ENCODE measurements at regions not wholly inside any gene's neighbourhood (a gene's known extent, or its start where the extent isn't known, plus 50 kb on each side); places are given as distances from the start of the nearest gene placed in this dataset.
A peak's percentile ranks its signal among the peaks of the same experiment; 100 is the strongest.
"Not testable (repeated sequence)": the region's sequence is repeated elsewhere in the genome, so short reads cannot be mapped to it uniquely, and the experiment has no call there.

DNA sequence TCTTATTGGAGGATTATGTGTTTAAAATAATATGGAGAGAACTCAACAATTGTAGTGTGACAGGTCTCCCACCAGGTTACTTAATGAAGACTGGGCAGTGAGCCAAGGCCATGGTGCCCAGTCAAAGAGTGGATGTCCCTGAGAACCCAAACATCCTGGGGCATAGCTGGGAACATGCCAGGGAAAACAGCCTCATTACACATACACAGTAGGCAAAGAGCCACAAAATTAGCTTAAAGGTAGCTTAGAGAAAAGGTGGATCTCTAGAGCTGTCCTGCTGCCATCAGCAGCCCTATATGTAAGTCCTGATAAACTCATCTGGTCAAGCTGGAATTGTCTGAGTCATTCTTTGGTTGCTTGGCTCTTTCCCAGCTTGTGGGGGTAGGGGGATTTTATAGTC, 287.8 kb downstream of the PHF14 start:
- DNase-seq (ENCODE audit: extremely low spot score), result peak; percentile 7
- POLR2A ChIA-PET, result no interaction called here
- TF ChIP-seq HDGF (IDR thresholded peaks at IDR 0.05; ENCODE audit: borderline replicate concordance), result no peak
- CTCF ChIA-PET, result no interaction called here

DNA sequence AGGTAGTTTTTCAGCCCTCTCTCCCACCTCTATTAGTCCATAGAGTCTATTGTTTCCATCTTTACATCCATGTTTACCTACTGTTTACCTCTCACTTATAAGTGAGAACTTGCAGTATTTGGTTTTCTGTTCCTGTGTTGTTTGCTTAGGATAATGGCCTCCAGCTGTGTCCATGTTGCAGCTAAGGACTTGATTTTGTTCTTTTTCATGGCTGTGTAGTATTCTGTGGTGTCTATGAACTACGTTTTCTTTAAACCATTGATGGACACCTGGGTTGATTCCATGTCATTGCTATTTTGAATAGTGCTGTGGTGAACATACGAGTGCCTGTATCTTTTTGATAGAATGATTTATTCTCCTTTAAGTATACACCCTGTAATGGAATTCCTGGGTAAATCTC, 292.4 kb downstream of the PHF14 start:
- POLR2A ChIA-PET, result no interaction called here
- TF ChIP-seq FOXK2 (IDR thresholded peaks at IDR 0.05), result no peak
- TF ChIP-seq, protein P1, sequence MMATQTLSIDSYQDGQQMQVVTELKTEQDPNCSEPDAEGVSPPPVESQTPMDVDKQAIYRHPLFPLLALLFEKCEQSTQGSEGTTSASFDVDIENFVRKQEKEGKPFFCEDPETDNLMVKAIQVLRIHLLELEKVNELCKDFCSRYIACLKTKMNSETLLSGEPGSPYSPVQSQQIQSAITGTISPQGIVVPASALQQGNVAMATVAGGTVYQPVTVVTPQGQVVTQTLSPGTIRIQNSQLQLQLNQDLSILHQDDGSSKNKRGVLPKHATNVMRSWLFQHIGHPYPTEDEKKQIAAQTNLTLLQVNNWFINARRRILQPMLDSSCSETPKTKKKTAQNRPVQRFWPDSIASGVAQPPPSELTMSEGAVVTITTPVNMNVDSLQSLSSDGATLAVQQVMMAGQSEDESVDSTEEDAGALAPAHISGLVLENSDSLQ (IDR thresholded peaks at IDR 0.05), result no peak
- CTCF ChIA-PET, result no interaction called here
- no peak for DNase-seq (ENCODE audit: extremely low spot score)

DNA sequence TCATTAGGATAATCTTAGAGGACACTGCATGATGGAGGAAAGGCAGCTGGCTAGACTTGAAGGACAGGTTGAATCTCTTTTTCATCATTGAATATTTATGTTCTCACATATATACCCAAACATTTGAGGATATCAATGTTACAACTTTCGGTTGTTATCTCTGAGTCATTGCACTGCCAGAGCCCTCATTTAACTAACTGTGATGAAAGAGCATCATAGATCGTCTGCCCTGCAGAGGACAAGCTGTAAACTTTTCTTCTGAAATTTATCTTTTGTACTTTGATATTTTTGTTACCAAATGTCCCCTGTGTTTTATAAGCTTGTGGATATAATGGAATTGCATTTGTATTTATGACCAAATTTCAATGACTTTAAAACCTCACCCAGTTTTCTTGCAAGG, 298.7 kb downstream of the PHF14 start:
- CTCF ChIA-PET, result no interaction called here
- POLR2A ChIA-PET, result no interaction called here
- TF ChIP-seq BHLHE40 (IDR thresholded peaks at IDR 0.05; ENCODE audit: borderline replicate concordance), result no peak
- no peak for DNase-seq (ENCODE audit: extremely low spot score)

DNA sequence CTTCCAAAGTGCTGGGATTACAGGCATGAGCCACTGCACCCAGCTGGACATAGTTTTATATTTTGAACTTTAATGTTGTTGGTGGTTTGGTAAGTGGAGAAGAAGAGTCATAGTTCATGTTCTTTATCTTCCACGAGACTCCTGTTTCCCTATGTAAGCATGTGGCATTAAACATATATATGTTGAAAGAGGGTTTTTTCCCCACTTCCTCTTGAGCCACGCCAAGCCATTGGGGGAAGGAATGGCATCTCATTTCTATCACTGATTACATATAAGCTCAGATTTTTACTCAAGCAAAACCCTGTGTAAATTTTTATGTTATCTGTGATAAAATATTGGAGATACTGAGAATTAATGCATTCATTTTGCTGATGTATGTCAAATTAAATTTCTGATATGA, 300.4 kb downstream of the PHF14 start:
- TF ChIP-seq, protein P1 (IDR thresholded peaks at IDR 0.05), result no peak
- TF ChIP-seq FOXA1 (IDR thresholded peaks at IDR 0.05) (no peak), ARNT (IDR thresholded peaks at IDR 0.05) (no peak), TARDBP (IDR thresholded peaks at IDR 0.05) (no peak), SUZ12 (IDR thresholded peaks at IDR 0.05) (no peak)
- no peak for DNase-seq (ENCODE audit: extremely low spot score)
- CTCF ChIA-PET, result no interaction called here
- POLR2A ChIA-PET, result no interaction called here

DNA sequence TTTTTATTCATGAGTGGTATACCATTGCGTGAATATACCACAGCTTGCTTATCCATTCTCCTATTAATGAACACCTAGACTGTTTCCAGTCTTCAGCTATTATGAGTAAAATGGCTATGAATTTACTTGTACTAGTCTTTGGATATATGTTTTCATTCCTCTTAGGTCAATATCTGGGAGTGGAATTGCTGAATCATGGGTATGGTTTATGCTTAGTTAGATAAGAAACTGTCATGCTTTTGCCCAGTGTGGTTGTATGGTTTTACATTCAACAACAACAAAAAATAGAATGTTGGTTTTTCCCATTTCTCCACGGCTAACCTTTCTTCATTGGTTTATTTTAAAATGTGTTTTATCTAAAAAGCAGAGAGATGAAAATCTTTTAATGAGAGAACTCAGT, 308.3 kb downstream of the PHF14 start:
- ChIA-PET CTCF (no interaction called here), POLR2A (no interaction called here)
- DNase-seq (ENCODE audit: extremely low spot score), result no peak
- no peak for TF ChIP-seq FOXM1 (IDR thresholded peaks at IDR 0.05; ENCODE audit: borderline replicate concordance)

DNA sequence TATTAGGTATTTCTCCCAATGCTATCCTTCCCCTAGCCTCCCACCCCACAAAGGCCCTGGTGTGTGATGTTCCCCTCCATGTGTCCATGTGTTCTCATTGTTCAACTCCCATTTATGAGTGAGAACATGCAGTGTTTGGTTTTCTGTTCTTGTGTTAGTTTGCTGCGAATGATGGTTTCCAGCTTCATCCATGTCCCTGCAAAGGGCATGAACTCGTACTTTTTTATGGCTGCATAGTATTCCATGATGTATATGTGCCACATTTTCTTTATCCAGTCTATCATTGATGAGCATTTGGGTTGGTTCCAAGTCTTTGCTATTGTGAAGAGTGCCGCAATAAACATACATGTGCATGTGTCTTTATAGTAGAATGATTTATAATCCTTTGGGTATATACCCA, 309.9 kb downstream of the PHF14 start:
- CTCF ChIA-PET; POLR2A ChIA-PET; DNase-seq (ENCODE audit: extremely low spot score): not testable (repeated sequence)

DNA sequence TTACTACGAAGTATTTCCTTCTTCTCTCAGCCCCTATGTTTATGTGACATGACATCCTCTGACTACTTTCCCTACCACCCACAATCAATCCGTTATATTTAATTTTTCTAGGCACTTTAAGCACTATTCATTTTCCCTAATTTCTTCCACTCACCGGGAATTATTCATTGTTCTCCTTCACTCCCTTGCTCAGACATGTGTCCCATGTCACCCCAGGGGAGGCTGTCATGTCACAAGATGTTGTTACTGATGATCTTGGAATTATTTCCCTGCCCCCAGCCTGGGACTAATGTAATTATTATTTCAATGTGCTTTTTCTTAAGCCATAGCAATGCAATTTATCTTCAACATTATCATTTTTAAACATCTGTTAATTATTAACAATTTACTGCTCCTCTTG, 317.2 kb downstream of the PHF14 start:
- POLR2A ChIA-PET, result no interaction called here
- no peak for DNase-seq (ENCODE audit: extremely low spot score)
- no peak for TF ChIP-seq ELF4 (IDR thresholded peaks at IDR 0.05)
- CTCF ChIA-PET, result no interaction called here

DNA sequence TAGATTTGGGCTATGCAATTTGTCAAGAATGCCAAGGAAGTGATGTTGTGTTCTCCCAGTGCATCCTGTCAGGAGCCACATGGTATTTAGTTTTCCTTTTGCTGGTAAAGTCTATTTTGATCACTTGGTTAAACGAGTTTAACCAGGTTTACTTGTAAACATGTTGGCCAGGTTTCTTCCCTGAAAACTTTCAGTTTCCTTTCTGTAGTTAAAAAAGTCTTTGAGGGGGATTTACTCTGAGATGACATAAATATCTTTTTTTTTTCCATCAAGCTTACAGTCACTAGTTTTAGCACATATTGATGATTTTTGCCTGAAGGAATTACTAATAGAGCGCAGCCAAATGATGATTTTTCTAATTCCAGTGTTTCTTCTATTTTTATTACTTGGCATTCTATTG, 320.5 kb downstream of the PHF14 start:
- no peak for TF ChIP-seq L3MBTL2 (conservative IDR thresholded peaks at IDR 0.05)
- no peak for TF ChIP-seq FOXA1 (IDR thresholded peaks at IDR 0.05)
- TF ChIP-seq, protein P1 (IDR thresholded peaks at IDR 0.05), result no peak
- TF ChIP-seq ELF4 (IDR thresholded peaks at IDR 0.05), result no peak
- no peak for TF ChIP-seq HDGF (IDR thresholded peaks at IDR 0.05; ENCODE audit: borderline replicate concordance)
- TF ChIP-seq FOXM1 (IDR thresholded peaks at IDR 0.05; ENCODE audit: borderline replicate concordance), result no peak
- TF ChIP-seq LEF1 (IDR thresholded peaks at IDR 0.05; ENCODE audit: borderline replicate concordance), result no peak
- TF ChIP-seq CTBP1 (IDR thresholded peaks at IDR 0.05; ENCODE audit: borderline replicate concordance), result no peak
- no peak for TF ChIP-seq TARDBP (IDR thresholded peaks at IDR 0.05)
- no peak for TF ChIP-seq ARNT (IDR thresholded peaks at IDR 0.05)
- TF ChIP-seq ZNF384 (IDR thresholded peaks at IDR 0.05), result no peak
- no peak for DNase-seq (ENCODE audit: extremely low spot score)
- ChIA-PET POLR2A (no interaction called here), CTCF (no interaction called here)

DNA sequence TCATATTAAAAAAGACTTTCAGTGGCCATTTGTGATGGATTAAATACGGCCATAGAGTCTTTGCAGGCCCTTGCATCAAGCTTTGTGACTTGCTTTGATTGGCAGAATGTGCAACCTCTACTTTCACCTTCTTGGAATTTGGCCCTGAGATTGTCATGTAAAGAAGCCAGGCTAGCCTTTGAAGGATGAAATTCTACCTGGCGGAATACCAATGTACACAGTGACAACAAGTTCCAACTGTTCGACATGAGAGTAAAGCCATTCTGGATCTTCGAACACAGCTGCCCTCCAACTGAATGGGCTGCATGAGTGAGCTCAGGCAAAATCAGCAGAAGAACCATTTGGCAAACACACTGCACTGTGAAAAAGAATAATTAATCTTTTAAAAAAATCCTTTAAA, 321.3 kb downstream of the PHF14 start:
- POLR2A ChIA-PET, result no interaction called here
- CTCF ChIA-PET, result no interaction called here
- DNase-seq (ENCODE audit: extremely low spot score), result no peak
- TF ChIP-seq SUZ12 (IDR thresholded peaks at IDR 0.05) (no peak), ELF4 (IDR thresholded peaks at IDR 0.05) (no peak), ZNF384 (IDR thresholded peaks at IDR 0.05) (no peak), CTBP1 (IDR thresholded peaks at IDR 0.05; ENCODE audit: borderline replicate concordance) (no peak), LEF1 (IDR thresholded peaks at IDR 0.05; ENCODE audit: borderline replicate concordance) (no peak), L3MBTL2 (conservative IDR thresholded peaks at IDR 0.05) (no peak), FOXA1 (IDR thresholded peaks at IDR 0.05) (no peak), ARNT (IDR thresholded peaks at IDR 0.05) (no peak), NFRKB (IDR thresholded peaks at IDR 0.05) (no peak), HDGF (IDR thresholded peaks at IDR 0.05; ENCODE audit: borderline replicate concordance) (no peak), FOXM1 (IDR thresholded peaks at IDR 0.05; ENCODE audit: borderline replicate concordance) (no peak), BHLHE40 (IDR thresholded peaks at IDR 0.05; ENCODE audit: borderline replicate concordance) (no peak), FOXK2 (IDR thresholded peaks at IDR 0.05) (no peak), TARDBP (IDR thresholded peaks at IDR 0.05) (no peak), SP1 (IDR thresholded peaks at IDR 0.05) (no peak)
- TF ChIP-seq, protein P1 (IDR thresholded peaks at IDR 0.05), result no peak

Measured in HEK293T (cell line).